ENCODE measurements at regions not wholly inside any gene's neighbourhood (a gene's known extent, or its start where the extent isn't known, plus 50 kb on each side); places are given as distances from the start of the nearest gene placed in this dataset.

DNA sequence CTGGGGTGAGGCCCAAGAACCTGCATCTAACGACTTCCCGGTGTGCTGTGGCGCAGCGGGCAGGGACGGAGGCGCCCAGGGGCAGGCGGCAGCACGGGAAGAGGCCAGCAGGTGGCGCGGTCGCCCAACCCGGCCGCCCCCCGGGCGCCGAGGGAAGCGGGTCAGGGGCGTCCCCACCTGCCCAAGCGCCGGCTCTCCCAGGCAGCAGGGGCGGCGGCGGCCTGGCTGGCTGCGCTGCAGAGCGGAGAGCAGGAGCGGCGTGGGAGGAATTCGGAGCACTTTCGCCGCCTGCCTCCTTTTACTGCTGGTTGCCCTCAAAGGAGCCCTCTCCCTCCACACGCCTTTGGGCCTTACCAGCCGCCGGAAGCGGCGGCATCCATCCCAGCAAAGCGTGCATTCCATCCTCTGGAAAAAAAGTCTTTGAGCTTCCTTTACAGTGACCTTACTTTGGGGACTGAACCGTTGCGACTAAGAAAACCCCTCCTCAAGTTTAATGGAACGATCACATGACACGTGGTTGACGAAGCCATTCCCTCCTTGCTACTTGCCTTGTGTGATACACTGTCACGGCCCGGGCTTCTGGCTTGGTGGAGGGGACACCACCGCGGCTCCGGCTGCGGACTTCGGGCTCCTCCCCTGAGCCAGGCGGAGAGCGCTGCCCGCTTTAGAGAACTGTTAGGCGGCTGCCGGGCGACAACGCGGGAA, 106.8 kb upstream of the CLMP start:
- peak; percentile 84 to 89 for DNase-seq

DNA sequence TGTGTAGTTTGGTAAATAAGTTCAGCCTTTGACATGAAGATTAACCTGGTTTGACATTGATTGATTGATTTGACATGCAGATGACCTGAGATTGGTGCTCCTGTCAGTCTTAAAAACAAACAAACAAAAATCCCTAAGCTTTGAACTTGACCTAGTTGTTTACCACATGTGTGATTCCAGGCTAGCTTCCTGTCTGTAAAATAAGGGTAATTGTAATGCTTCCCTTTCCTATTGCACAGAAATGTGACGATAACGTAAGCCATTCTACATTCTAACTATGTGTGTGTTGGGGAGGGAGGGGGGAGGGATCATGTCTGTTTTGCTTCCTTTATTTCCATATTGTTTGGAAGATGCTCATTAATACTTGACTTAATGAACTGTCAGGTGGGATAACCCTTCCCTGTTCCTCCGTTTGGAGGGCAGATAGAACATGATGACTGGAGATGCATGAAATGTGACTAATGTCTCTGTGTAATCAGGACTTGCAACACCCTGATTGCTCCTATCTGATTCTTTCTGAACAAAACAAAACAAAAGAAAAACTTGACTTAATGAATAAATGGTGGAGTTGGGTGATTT, 106.1 kb upstream of the CLMP start:
- no peak for DNase-seq

DNA sequence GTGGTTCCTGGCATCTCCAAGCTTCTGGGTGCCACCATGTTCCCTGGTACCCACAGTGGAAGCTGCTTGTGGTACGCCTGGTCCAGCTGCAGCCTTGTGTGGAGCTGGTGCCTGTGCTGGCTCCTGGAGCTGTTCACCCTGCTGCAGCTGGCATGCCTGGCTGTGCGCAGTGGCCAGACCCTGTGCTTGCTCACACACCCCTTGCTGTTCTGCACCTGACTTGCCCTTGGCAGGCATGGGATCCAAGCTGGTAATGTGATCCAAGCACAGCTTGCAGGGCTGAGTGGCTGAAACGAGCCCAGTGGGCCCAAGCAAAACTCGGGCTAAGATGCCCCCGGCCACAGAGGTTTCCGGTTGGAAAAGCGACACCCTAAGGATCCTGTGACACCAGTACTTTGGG, 104.7 kb upstream of the CLMP start:
- DNase-seq, result no peak

DNA sequence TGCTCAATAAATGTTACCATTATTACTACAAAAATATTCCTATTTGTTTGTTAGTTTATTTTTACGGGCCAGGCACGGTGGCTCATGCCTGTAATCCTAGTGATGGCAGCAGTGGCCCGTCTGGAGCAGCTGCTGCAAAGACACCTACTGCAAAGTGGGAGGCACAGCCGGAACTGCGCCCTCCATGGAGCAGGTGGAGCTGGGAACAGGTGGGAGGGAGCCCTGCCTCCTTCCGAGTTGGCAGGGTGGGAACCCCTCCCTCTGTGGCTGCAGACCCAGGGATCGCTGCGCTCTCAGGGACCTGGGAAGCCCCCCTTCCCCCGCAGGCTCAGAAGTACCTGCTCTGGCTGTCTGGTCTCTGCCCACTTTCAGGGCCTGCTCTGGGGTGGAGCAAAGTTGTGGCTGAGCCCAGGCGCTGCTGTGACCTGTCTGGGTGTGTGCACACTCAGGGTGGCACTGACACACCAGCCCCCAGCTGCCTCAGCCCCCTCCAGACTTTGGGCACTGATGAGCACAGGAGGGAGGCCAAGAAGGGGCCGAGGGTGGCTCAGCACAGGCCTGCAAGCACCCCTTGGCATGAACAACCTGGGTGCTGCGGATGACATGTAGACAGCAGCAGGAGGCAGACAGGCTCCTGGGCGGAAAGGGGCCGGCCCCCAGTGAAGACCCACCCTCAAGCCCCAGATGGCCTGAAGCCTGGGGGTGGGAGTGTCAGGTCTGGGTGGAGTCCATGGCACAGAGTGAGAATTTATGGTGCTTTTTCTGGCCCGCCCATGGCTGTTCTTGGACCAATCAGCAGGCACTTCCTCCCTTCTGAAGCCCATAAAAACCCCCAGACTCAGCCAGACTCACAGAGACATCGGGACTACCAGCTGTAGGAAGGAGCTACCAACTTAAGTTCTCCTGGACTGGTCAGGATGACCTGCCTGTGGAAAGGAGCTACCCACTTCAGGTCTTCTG, 103.7 kb upstream of the CLMP start:
- no peak for DNase-seq

DNA sequence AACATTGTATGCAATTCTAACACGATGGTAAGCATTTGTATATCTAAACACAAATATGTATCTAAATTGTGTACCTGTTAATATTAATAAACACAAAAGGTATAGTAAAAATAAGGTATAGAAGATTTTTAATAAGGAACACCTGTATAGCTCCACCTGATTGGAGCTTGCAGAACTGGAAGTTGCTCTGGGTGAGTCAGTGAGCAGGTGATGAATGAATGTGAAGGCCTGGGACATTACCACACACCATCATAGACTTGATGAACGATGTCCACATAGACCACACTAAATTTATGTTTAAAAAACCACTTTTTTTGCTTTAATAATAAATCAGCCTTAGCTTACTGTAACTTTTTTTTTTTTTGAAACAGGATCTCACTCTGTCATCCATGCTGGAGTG, 97.6 kb upstream of the CLMP start:
- DNase-seq, result no peak

DNA sequence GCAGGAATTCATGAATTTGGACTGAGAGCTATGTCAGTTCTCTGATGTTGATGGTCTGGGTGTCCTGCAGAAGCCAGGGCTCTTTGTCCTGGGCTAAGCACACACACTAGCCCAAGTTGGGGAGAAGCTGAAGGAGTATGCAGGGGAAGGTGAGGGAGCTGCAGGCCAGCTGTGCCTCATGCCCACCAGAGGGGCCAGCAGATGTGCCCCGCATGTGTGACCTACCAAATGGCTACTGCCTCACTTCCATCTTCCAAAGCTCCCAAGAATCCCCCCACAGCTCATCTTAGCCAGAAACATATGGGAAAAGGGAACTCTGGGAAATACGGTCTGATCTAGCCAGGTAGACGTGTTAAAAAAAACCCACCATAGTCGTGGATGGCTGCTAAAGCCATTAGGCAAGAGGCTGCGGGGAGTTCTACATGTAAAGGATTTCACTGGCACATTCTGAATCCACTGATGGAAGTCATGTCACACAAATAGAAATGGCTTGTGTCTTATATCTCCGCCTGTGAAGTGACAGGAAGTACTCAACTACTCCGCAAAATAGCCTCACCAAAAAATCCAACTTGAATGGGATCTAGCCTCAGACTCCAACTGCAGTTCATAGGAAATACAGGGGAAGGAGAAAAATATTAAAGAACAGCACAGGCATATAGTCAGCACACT, 96.3 kb upstream of the CLMP start:
- DNase-seq, result no peak

DNA sequence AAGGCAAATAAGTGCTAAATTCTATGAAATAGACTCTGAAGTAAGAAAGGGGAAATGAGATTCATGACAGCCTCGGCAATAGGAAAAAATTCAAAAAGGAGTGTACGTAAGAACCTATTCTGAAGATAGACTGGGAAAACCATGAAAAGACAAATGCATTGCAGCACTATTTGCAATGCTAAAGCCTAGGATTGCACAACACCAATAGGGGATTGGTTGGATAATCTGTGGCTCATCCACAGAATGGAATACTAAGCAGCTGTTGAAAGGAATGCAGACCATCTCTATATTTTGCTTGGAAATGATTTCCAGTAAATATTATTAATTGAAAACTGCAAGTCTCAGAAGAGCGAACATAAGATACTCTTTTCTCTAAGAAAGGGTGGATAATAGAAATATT, 91.7 kb upstream of the CLMP start:
- DNase-seq, result no peak

DNA sequence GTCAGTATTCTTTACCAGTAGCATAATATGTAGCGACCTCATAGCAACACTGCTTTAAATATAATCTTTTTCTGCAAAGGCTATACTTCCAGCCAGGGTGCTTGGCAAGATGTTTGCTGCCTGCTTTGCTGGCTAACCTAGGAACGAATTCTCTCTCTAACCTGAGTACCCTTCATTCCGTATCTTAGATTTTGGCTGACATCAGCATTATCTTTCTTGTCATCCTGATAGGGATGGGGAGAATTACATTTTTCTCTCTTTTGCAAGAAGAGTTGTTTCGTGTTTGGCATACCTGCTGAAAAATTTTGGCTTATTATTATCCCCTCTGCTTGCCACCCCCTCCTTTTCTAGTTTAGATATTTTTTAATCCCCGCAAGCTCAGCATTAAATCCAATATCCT, 91.2 kb upstream of the CLMP start:
- no peak for DNase-seq

DNA sequence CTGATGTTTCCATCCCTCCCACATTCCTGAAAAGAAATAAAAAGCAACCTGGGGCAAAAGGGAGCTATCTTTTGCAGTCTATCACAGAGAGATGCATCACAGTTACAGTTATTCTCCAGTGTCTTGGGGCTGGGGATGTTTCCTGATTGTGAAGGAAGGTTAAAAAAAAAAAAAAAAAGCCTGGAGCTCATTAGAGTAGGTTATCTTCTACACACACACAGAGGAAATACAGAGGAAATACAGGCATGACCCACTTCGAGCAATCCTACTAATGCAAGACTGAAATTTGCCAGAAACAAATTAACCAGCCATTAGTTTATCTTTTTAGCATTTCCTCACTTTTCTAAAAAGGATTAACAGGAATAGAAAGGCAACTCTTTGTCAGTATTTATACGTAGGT, 89.4 kb upstream of the CLMP start:
- DNase-seq, result no peak

DNA sequence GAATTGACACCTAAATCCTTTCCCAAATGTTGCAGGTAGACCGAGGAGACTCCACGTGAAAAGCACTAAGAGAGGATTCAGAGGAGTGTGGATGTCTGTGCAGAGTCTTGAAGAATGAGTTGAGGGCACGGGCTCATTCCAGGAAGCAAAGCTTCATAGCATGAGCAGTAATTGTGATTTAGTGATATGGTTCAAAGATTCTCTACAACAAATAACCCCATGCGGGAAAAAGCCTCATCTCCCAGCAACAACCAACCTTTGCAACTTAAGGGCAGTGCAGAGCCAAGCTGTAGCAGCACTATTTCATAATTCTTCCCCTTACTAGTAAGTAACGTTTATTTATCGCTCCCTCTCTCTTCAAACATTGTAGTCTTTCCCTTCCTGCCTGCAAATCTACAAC, 87.5 kb upstream of the CLMP start:
- no peak for DNase-seq

DNA sequence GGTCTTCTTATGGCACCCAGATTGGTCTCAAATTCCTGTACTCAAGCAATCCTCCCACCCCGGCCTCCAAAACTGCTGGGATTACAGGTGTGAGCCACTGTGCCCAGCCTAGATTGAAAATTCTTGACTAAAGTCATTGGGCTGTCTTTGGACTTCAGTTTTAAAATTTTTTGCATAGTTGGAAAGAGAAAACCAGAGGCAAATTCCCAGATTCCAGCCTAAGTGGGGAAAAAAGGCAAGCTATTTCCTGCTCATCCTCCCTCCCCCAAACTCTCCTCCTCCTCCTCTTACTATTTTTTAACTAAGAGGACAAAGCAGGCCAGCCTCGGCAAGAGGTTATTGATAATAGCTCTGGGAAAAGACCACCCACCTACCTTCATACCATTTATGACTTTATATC, 78.6 kb upstream of the CLMP start:
- DNase-seq, result no peak

DNA sequence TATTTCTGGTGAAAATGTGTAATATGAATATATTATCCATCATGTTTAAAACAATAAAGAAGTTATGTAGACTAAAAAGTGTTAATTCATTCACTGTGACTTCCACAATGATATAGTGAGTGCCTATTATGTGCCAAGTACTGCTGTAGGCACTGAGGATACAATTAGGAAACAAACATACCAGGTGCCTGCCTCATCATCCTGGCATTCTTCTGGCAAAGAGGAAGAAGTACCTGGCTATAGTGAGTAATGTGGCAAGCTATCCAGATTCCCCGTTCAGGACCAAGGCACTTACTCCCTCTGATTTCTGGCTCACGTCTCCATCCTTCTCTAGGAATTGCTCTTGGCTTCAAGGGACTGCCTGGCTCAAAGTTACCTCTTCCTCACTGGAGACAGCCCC, 77.5 kb upstream of the CLMP start:
- DNase-seq, result no peak

DNA sequence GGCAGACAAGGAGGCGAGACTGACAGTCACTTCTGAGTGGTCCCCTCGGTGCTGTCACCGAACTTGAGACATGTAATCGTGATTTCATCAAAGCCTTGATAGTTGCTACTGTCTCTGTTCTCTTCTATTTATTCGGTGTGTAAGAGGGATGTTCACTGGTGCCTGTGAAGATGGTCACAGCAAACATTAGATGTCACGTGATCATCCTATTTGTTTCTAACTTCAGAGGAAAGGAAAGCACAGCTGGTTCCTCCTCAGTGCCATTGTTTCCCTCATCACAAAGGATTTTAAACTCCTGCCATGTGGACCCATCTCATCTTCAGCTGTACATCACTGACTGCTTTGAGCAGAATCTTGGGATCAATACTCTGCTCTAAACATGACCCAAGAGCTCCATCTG, 73.1 kb upstream of the CLMP start:
- no peak for DNase-seq

DNA sequence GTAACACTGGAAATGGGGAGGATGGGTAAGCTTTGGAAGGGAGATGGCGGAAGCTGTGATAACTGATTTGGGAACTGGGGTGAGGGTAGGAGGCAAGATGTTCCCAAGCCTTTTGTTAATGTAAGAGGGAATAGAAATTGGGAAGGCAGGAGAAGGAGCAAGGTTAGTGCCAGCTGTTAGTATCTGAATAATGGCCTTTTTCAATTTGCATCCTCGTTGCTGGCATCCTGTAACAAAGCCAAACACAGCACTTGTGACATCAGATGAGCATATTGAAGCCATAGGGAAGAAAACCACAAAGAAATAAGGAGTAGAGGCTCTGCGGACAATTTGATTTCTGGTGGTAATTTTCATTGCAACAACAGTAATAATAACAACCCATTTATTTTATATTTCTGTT, 70.9 kb upstream of the CLMP start:
- no peak for DNase-seq

DNA sequence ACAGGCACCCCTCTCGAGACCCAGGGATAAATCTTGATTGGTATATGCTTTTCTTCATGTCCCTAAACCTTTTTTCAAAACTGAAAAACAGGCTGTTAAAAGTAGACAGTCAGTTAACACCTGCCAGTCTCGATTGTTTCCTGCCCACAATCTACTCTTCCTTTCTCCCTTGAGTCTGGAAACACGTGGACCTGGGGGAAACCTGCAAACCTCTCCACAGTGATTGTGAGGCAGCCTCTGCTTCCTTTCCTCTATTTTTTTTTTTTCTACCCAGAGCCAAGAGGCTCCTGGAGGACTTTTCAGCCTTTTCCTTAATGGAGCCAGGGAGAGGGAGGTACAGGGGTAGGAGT, 69.4 kb upstream of the CLMP start:
- no peak for DNase-seq

DNA sequence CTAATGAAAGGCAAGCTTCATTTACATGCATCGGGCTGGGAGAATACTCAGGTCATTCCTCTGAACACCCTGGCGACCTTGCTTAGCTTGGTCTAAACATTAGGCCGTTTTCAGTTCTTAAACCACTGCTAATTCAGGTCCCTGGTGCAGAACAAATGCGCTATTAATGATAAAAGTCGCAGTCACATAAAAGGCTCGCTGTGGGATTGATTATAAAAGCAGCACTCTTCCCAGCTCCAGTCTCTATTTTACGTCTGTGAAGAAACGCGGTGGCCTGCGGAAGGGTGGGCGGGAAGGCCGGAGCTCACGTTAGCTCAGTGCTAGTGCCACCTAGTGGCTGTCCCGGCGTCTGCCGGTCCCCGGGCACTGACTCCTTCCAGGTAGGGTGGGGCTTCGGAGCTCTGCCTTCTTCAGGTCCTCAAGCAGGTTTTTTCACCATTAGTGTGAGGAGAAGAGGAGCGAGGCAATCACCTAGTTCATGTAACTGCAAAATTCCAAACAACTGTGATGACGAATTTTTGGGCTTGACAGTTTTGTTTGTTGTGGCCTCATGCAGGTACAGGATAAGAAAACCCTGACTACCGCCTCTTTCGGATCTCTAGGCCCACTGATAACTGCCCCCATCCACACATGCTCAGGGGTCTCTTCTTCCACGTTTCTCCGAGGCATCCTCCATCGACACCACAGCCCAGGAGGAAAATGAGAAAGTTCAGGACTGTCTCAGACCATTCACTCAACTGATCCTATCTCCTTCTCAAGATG, 66.5 kb upstream of the CLMP start:
- DNase-seq, result peak; percentile 81 to 87

DNA sequence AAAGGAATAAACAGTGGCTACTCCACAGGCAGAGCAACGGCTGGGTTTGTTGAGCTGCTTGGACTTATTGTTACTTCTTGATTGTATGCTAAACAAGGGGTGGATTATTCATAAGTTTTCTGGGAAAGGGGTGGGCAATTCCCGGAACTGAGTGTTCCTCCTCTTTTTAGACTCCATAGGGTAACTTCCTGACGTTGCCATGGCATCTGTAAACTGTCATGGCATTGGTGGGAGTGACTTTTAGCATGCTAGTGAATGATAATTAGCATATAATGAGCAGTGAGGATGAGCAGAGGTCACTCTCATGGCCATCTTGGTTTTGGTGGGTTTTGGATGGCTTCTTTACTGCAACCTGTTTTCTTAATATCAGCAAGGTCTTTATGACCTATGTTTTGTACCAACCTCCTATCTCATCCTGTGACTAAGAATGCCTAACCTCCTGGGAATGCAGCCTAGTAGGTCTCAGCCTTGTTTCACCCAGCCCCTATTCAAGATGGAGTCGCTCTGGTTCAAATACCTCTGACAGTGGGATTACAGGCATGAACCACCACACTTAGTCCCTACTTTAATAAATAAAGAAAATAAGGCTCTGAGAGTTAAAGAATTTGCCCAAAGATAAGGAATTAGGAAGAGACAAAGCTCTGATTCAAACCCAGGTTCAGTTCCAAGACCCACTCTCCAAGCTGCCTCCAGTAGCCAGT, 65.6 kb upstream of the CLMP start:
- no peak for DNase-seq

DNA sequence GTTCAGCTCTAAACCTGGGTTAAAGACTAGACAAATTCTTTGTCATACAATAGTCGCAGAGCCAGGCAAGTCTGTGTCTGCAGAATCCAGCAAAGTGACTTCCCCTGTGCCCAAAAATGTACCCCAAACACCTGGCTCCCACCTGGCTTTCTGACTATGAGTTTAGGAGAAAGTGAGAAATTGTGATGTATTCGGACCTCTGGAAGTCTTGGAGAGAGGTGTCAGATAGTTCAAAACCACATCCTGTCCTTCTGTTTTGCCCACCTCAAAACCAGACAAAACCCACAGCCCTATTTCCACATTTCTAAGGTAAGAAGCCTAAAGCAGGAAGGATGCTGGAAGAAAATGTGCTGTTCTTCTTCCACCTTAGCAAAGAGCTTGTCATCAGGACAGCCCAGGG, 63.8 kb upstream of the CLMP start:
- no peak for DNase-seq

DNA sequence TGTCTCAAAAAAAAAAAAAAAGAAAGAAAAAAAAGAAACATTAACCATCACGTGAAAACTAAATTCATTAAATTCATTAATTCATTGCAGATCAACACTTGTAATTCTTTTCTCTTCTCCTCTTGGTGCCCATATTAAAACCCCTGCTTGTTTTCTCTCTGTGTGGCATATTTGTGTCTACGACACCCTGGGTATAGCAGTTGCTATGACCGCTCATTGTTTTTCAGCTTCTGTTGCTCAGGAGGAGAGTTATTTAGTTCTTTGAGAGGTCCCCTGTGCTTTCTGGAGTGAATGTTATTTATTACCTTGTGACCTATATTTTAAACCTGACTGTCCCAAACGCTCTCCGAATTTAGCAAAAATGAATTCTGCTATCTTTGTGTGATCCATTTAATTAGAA, 62.3 kb upstream of the CLMP start:
- no peak for DNase-seq

DNA sequence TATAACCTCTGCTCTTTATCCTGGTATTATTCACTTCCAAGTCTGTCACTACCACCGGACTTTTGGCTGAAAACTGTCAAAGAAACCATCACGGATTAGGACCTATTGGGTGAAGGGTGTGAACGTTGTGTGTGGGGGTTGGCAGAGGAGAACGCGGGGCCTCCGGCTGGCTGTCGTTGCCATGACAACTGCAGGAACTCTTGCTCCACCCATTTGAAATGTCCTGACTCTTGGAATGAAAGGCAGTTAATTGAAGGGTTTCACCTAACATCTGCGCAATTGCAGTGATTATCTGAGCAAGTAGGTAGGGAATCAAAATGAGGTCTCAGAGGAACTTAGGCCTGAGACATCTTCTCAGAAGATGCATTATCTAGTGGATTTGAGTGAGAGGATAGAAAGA, 60.9 kb upstream of the CLMP start:
- DNase-seq, result no peak

DNA sequence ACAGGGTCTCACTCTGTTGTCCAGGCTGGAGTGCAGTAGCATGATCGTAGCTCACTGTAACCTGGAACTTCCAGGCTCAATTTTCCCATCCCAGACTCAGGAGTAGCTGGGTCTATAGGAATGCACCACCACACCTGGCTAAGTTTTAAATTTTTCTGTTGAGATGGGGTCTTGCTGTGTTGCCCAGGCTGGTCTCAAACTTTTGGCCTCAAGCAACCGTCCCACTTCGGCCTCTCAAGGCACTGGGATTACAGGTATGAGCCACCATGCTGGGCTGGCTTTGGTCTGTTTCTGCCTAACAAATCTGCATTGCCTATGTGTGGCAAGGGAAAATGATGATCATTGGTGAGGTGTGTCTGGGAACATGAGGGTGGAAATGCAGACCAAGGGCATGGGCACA, 59.3 kb upstream of the CLMP start:
- DNase-seq, result no peak

DNA sequence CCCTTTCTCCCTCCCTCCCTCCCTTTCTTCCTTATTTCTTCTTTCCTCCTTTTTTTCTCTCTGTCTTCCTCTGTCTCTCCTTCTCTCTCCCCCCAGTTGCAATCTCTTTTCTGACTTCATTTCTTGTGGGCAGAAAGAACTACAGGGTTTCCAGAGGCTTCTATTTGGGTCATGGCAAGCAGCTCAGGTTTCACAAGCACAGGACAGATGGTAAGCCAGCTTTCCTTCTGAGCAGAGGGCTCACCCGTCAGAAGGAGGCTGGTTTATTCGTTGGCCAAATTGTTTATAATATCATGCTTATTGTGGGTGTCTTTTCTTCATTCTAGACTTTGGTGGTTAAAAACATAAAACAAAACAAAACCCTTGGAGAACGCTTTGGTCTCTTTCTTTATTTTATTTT, 58.9 kb upstream of the CLMP start:
- no peak for DNase-seq

Measured in activated T-cell treated with anti-CD3 and anti-CD28 coated beads, Interleukin-2, amount 50 U/mL, for 48 hours (primary cell).